ENCODE measurements at regions not wholly inside any gene's neighbourhood (a gene's known extent, or its start where the extent isn't known, plus 50 kb on each side); places are given as distances from the start of the nearest gene placed in this dataset.
A peak's percentile ranks its signal among the peaks of the same experiment; 100 is the strongest.

DNA sequence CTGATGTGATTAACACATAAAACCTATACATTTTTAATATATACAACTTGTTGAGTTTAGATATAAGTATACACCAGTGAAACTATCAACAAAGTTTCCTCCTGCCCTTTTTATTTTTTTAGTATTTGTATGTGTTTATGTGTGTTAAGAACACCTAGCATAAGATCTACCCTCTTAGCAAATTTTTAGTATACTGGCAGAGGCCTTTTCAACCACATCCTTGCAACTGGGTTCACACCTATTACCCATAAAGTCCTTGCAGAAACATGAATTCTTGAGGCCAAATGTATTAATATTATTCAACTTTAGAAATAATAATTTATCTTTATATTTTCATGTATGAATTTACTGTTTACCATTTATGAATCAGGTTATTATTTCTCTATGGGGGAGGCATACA, 119.7 kb upstream of the CRIM1 start:
- no peaks in the 10 kb centered on the region for H3K27me3 Mint-ChIP-seq
- DNase-seq (no peak), ATAC-seq (ENCODE audit: low read depth in 2 of 2) (no peak)
- no peaks in the 10 kb centered on the region for H3K27me3 ChIP-seq (ENCODE audit: control insufficient read depth, insufficient read depth, low read length)
- peaks cover under 1 to 26% (median 20%) of the 10 kb centered on the region in 4 donors for H3K4me1 Mint-ChIP-seq
- no peaks in the 10 kb centered on the region for H3K36me3 Mint-ChIP-seq
- H3K9me3 Mint-ChIP-seq: peaks cover 0 to 3% (median 0%) of the 10 kb centered on the region in 7 donors
- no peaks in the 10 kb centered on the region for H3K9me3 ChIP-seq (ENCODE audit: control insufficient read depth in 2 of 2, low read length in 2 of 2)
- H3K4me3 Mint-ChIP-seq: no peak overlapping the region
- peaks cover 16% of the 10 kb centered on the region for H3K4me1 ChIP-seq (ENCODE audit: control insufficient read depth, insufficient read depth, low read length, poor library complexity, severe bottlenecking)
- H3K36me3 ChIP-seq (ENCODE audit: control insufficient read depth, insufficient read depth, low read length): no peaks in the 10 kb centered on the region
- H3K27ac ChIP-seq (ENCODE audit: insufficient read depth, low read length, poor library complexity, severe bottlenecking): no peak overlapping the region
- H3K4me3 ChIP-seq (ENCODE audit: low read depth, low read length): no peak overlapping the region
- no peak overlapping the region for H3K27ac Mint-ChIP-seq

DNA sequence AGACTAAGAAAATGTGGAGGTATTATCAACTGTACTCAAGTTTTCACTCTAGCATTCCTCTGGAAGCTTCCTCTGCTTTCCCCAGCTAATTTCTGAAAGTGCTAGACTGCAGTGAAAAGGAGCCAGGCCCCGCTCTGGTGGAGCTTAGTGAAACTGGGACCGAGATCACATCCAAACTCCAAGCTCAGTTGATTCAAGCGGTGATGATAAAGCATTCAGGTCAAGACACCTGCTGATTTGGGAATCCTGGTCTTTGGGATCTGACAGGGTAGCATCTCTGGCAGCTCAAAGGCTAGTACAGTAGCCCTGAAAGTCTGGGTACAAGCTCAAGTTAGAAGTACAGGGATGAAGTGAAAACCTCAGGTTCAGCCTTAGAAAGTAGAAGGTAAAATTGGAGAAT, 120.2 kb upstream of the CRIM1 start:
- Mint-ChIP-seq H3K9me3 (peaks cover 0 to 3% (median 0%) of the 10 kb centered on the region in 7 donors), H3K4me1 (peaks cover 0 to 22% (median 17%) of the 10 kb centered on the region in 4 donors), H3K27me3 (no peaks in the 10 kb centered on the region), H3K27ac (no peak overlapping the region), H3K36me3 (no peaks in the 10 kb centered on the region), H3K4me3 (no peak overlapping the region)
- H3K4me1 ChIP-seq (ENCODE audit: control insufficient read depth, insufficient read depth, low read length, poor library complexity, severe bottlenecking): peaks cover 11% of the 10 kb centered on the region
- no peaks in the 10 kb centered on the region for H3K36me3 ChIP-seq (ENCODE audit: control insufficient read depth, insufficient read depth, low read length)
- no peaks in the 10 kb centered on the region for H3K27me3 ChIP-seq (ENCODE audit: control insufficient read depth, insufficient read depth, low read length)
- ATAC-seq (ENCODE audit: low read depth in 2 of 2) (no peak), DNase-seq (no peak)
- no peak overlapping the region for H3K27ac ChIP-seq (ENCODE audit: insufficient read depth, low read length, poor library complexity, severe bottlenecking)
- no peaks in the 10 kb centered on the region for H3K9me3 ChIP-seq (ENCODE audit: control insufficient read depth in 2 of 2, low read length in 2 of 2)
- H3K4me3 ChIP-seq (ENCODE audit: low read depth, low read length): no peak overlapping the region

DNA sequence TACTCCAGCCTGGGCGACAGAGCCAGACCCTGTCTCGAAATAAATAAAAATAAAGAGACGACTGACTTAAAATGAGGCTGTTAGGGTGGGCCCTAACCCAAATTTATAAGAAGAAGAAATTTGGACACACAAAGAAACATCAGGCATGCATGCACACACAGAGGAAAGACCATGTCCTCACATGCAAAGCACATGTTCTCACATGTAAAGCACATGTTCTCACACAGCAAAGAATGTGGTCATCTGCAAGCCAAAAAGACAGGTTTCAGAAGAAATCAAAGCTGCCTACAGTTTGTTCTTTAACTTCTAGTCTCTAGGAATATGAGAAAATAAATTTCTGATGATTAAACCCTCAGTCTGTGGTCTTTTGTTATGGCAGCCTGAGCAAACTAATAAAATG, 132.3 kb upstream of the CRIM1 start:
- H3K4me1 ChIP-seq (ENCODE audit: control insufficient read depth, insufficient read depth, low read length, poor library complexity, severe bottlenecking): no peaks in the 10 kb centered on the region
- Mint-ChIP-seq H3K27me3 (peaks cover 5% of the 10 kb centered on the region), H3K4me1 (no peaks in the 10 kb centered on the region), H3K9me3 (peaks cover 0 to 1% (median 0%) of the 10 kb centered on the region in 7 donors), H3K27ac (no peak overlapping the region), H3K4me3 (no peak overlapping the region), H3K36me3 (no peaks in the 10 kb centered on the region)
- no peaks in the 10 kb centered on the region for H3K9me3 ChIP-seq (ENCODE audit: control insufficient read depth in 2 of 2, low read length in 2 of 2)
- H3K4me3 ChIP-seq (ENCODE audit: low read depth, low read length): no peak overlapping the region
- ATAC-seq (ENCODE audit: low read depth in 2 of 2) (no peak), DNase-seq (no peak)
- H3K27ac ChIP-seq (ENCODE audit: insufficient read depth, low read length, poor library complexity, severe bottlenecking): no peak overlapping the region
- no peaks in the 10 kb centered on the region for H3K36me3 ChIP-seq (ENCODE audit: control insufficient read depth, insufficient read depth, low read length)
- no peaks in the 10 kb centered on the region for H3K27me3 ChIP-seq (ENCODE audit: control insufficient read depth, insufficient read depth, low read length)

DNA sequence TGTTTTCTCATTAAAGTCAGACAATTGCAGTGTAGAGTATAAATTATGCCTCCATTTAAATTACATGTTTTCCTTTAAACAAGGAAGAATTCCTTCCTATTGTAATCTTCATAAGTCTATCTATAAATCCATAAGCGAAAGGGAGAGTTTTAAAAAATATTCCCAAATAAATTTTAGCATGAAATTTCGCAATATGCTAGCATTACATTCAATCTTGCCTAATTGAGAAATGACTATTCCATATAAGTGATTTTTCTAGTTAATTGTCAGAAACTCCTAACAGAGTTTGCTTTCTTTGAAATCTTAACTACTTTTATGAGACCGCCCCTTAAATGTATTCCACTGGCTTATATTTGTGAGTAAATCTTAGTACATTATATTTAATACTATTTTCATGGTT, 133.1 kb upstream of the CRIM1 start:
- H3K4me1 Mint-ChIP-seq: no peaks in the 10 kb centered on the region

DNA sequence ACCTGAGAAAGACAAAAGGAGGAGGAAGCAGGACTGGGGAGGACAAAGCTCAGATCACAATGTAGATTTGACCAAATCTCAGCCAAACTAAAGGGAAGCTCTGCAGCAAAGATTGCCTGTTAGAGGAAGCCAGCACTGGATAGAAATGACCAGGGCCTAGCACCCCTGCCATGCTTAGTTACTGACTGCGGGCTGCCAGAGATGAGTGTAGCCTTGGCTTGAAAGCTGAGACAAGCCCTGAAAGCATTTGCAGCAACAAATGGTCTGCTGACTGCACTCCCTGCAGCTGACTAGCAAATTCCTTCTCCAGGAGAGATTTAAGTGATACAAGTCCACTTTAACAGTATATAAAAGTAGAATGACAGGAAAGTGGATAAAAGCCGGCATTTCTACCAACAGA, 140.9 kb upstream of the CRIM1 start:
- no peaks in the 10 kb centered on the region for H3K27me3 ChIP-seq (ENCODE audit: control insufficient read depth, insufficient read depth, low read length)
- no peaks in the 10 kb centered on the region for H3K4me1 ChIP-seq (ENCODE audit: control insufficient read depth, insufficient read depth, low read length, poor library complexity, severe bottlenecking)
- H3K9me3 ChIP-seq (ENCODE audit: control insufficient read depth in 2 of 2, low read length in 2 of 2): no peaks in the 10 kb centered on the region
- Mint-ChIP-seq H3K36me3 (no peaks in the 10 kb centered on the region), H3K27ac (no peak overlapping the region), H3K9me3 (peaks cover 0 to 6% (median 0%) of the 10 kb centered on the region in 7 donors), H3K27me3 (peaks cover 4% of the 10 kb centered on the region), H3K4me3 (no peak overlapping the region), H3K4me1 (no peaks in the 10 kb centered on the region)
- ATAC-seq (ENCODE audit: low read depth in 2 of 2) (no peak), DNase-seq (no peak)
- no peak overlapping the region for H3K4me3 ChIP-seq (ENCODE audit: low read depth, low read length)
- H3K36me3 ChIP-seq (ENCODE audit: control insufficient read depth, insufficient read depth, low read length): no peaks in the 10 kb centered on the region
- no peak overlapping the region for H3K27ac ChIP-seq (ENCODE audit: insufficient read depth, low read length, poor library complexity, severe bottlenecking)

More for the DNA sequence above, 133.1 kb upstream of the CRIM1 start:
- no peaks in the 10 kb centered on the region for H3K9me3 ChIP-seq (ENCODE audit: control insufficient read depth in 2 of 2, low read length in 2 of 2)
- H3K9me3 Mint-ChIP-seq: peaks cover 0 to 3% (median 0%) of the 10 kb centered on the region in 7 donors
- no peaks in the 10 kb centered on the region for H3K4me1 ChIP-seq (ENCODE audit: control insufficient read depth, insufficient read depth, low read length, poor library complexity, severe bottlenecking)
- ATAC-seq (ENCODE audit: low read depth in 2 of 2) (no peak), DNase-seq (no peak)
- no peaks in the 10 kb centered on the region for H3K36me3 ChIP-seq (ENCODE audit: control insufficient read depth, insufficient read depth, low read length)
- H3K27me3 ChIP-seq (ENCODE audit: control insufficient read depth, insufficient read depth, low read length): no peaks in the 10 kb centered on the region
- H3K4me3 Mint-ChIP-seq: no peak overlapping the region
- H3K4me3 ChIP-seq (ENCODE audit: low read depth, low read length): no peak overlapping the region
- peaks cover under 1% of the 10 kb centered on the region for H3K27me3 Mint-ChIP-seq
- no peak overlapping the region for H3K27ac Mint-ChIP-seq
- H3K27ac ChIP-seq (ENCODE audit: insufficient read depth, low read length, poor library complexity, severe bottlenecking): no peak overlapping the region
- no peaks in the 10 kb centered on the region for H3K36me3 Mint-ChIP-seq

DNA sequence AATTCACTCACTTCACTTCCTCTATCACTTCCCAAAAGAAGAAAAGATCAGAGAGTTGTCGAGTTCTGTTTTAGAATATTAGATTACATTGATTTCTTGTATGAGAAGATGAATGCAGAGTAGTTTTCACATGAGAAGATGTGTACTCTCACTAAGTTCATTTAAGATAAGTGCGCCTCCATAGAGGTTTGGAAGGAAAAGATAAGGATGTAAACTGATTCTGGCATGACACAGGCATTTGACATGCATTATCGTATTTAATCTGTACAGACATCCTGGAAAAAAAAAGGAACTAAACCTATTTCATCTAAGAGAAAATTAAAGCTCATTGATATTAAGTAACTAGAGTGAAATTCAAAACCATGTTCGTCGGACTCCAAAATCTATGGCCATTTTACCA, 152.2 kb upstream of the CRIM1 start:
- Mint-ChIP-seq H3K9me3 (peaks cover 0 to 19% (median 7%) of the 10 kb centered on the region in 7 donors), H3K27ac (no peak overlapping the region), H3K4me3 (no peak overlapping the region), H3K27me3 (peaks cover 10% of the 10 kb centered on the region), H3K4me1 (no peaks in the 10 kb centered on the region), H3K36me3 (no peaks in the 10 kb centered on the region)
- DNase-seq (no peak), ATAC-seq (ENCODE audit: low read depth in 2 of 2) (no peak)
- H3K27me3 ChIP-seq (ENCODE audit: control insufficient read depth, insufficient read depth, low read length): no peaks in the 10 kb centered on the region
- H3K4me3 ChIP-seq (ENCODE audit: low read depth, low read length): no peak overlapping the region
- H3K9me3 ChIP-seq (ENCODE audit: control insufficient read depth in 2 of 2, low read length in 2 of 2): no peaks in the 10 kb centered on the region
- H3K4me1 ChIP-seq (ENCODE audit: control insufficient read depth, insufficient read depth, low read length, poor library complexity, severe bottlenecking): no peaks in the 10 kb centered on the region
- H3K27ac ChIP-seq (ENCODE audit: insufficient read depth, low read length, poor library complexity, severe bottlenecking): no peak overlapping the region
- H3K36me3 ChIP-seq (ENCODE audit: control insufficient read depth, insufficient read depth, low read length): no peaks in the 10 kb centered on the region

DNA sequence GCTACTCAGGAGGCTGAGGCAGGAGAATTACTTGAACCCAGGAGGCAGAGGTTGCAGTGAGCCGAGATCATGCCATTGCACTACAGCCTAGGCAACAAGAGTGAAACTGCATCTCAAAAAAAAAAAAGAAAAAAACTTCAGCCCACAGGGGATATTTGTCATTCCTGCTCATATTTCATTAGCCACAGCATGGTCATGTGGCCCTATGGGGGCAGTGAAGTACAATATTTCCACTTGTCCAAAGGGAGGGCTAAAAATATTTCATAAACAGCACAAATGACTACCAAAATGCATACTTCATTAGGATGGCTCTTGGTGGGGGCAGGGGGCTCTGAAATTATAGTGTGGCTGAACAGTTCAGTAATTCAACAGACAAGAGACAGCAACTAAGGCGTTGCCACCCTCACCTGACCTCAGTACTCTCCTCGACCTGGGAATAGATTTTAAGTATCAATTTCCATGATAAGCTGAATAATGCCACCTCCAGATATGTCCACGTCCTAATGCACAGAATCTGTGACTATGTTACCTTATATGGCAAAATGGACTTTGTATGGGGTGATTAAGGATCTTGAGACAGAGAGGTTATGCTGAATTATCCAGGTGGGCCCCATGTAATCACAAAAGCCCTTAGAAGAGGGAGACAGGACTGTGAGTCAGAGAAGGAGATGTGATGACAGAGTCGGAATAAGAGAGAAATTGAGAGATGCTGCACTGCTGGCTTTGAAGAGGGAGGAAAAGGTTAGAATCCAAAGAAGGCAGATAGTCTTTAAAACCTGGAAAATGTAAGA, 158.2 kb upstream of the CRIM1 start:
- Mint-ChIP-seq H3K27ac (no peak overlapping the region), H3K27me3 (no peaks in the 10 kb centered on the region)
- no peak for ATAC-seq (ENCODE audit: low read depth in 2 of 2)

DNA sequence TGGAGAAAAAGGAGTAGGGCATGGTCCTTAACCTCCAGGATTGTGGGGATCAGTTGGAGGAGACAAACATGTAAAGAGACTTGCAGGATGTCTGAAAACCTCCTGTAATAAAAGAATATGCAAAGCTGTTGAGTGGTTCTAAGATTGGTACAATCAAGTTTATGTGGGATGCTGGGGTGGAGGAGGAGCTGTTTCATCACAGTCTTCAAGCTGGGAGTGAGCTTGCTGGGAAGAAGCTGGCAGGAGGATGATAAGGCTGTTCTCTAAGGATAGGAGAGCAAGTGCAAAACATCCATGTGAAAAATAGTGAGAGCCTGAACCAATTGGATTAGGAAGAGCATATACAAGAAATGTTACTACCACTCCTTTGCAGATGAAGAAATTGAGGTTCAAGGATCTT, 161.9 kb upstream of the CRIM1 start:
- DNase-seq (no peak), ATAC-seq (ENCODE audit: low read depth in 2 of 2) (no peak)
- H3K9me3 Mint-ChIP-seq: no peaks in the 10 kb centered on the region
- H3K4me1 Mint-ChIP-seq: no peaks in the 10 kb centered on the region
- no peaks in the 10 kb centered on the region for H3K4me1 ChIP-seq (ENCODE audit: control insufficient read depth, insufficient read depth, low read length, poor library complexity, severe bottlenecking)
- H3K36me3 ChIP-seq (ENCODE audit: control insufficient read depth, insufficient read depth, low read length): no peaks in the 10 kb centered on the region
- H3K36me3 Mint-ChIP-seq: no peaks in the 10 kb centered on the region
- H3K4me3 ChIP-seq (ENCODE audit: low read depth, low read length): no peak overlapping the region
- H3K27ac Mint-ChIP-seq: peak overlapping the region in 1 of 3 donors; percentile 48
- no peaks in the 10 kb centered on the region for H3K9me3 ChIP-seq (ENCODE audit: control insufficient read depth in 2 of 2, low read length in 2 of 2)
- H3K4me3 Mint-ChIP-seq: no peak overlapping the region
- no peaks in the 10 kb centered on the region for H3K27me3 Mint-ChIP-seq
- H3K27me3 ChIP-seq (ENCODE audit: control insufficient read depth, insufficient read depth, low read length): no peaks in the 10 kb centered on the region
- H3K27ac ChIP-seq (ENCODE audit: insufficient read depth, low read length, poor library complexity, severe bottlenecking): no peak overlapping the region

More for the DNA sequence above, 158.2 kb upstream of the CRIM1 start:
- Mint-ChIP-seq H3K4me3 (no peak overlapping the region), H3K4me1 (no peaks in the 10 kb centered on the region), H3K36me3 (no peaks in the 10 kb centered on the region), H3K9me3 (peaks cover 0 to 19% (median 7%) of the 10 kb centered on the region in 7 donors)
- H3K36me3 ChIP-seq (ENCODE audit: control insufficient read depth, insufficient read depth, low read length): no peaks in the 10 kb centered on the region
- no peaks in the 10 kb centered on the region for H3K4me1 ChIP-seq (ENCODE audit: control insufficient read depth, insufficient read depth, low read length, poor library complexity, severe bottlenecking)
- no peak for DNase-seq
- no peak overlapping the region for H3K4me3 ChIP-seq (ENCODE audit: low read depth, low read length)
- no peaks in the 10 kb centered on the region for H3K9me3 ChIP-seq (ENCODE audit: control insufficient read depth in 2 of 2, low read length in 2 of 2)
- no peak overlapping the region for H3K27ac ChIP-seq (ENCODE audit: insufficient read depth, low read length, poor library complexity, severe bottlenecking)
- no peaks in the 10 kb centered on the region for H3K27me3 ChIP-seq (ENCODE audit: control insufficient read depth, insufficient read depth, low read length)

Data from CD4-positive, CD25-positive, alpha-beta regulatory T cell (primary cell).